ELF-1 (cell line): ENCODE measurements at regions not wholly inside any gene's neighbourhood (a gene's known extent, or its start where the extent isn't known, plus 50 kb on each side); places are given as distances from the start of the nearest gene placed in this dataset.

Source experiments
- DNase-seq: peaks from one replicate; pipeline ENCODE4 v3.0.0-alpha.2; 2016; ENCODE audit warnings: low read depth, low spot score

DNA sequence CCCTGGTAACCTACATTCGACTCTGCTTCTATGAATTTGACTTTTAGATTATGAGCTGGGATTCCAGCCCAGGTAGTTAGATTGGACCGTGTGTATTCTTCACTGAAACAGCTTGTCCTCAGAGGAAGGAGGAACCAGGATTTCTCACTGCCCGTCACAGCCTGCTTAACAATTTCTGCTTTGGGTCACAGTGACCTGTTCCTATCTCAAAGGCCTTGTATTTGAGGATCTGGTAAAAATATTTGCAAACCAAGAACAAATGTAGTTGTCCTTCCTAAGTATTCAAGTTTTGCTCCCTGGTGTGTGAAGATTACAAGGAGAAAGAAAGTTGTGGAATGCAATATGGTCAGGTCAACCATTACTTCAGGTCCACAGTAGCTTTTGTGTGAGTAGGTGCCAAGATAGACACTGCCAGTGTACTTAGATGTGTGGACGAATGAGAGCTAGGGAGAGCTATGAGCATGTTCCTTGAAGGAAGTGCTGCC, 55.1 kb downstream of the KIF4B start:
- DNase-seq: no peak

DNA sequence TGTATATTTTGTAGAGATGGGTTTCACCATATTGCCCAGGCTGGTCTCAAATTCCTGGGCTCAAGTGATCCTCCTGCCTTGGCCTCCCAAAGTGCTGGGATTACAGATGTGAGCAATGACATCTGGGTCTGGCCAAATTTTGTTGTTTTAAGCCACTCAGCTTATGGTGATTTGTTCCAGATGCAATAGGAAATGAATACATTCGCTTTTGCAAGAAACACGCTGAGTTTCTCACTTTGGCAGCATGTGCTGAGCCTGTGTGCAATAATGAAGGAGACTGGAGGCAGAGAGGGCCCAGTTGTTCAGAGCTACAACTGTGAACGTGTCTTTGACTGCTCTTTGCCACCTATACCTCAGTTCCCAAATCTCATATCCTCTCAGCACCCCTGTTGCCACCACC, 56.4 kb downstream of the KIF4B start:
- DNase-seq: no peak

GRCh38 chr5:155070781-155071180, 57.2 kb downstream of the KIF4B start:
- DNase-seq: no peak

DNA sequence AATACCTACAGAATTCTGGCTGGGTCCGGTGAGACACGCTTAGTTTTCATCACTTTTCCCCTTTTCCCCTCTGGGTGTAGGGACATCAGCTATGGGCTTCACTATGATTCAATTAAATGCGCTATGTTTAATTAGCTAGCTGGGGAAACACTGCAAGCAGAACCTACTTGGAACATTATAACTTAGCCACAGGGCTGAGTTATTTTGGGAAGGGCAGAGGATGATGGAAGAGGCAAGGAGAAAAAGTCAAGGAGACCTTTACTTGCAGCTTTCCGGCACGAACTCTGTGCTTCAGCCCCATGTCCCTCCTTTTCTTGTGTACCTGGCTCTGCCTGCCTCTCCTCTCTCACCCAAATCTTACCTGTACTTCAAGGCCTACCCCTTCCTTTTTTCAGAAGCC, 62.8 kb downstream of the KIF4B start:
- DNase-seq: no peak

GRCh38 chr5:155079698-155080097, 66.1 kb downstream of the KIF4B start:
- DNase-seq: no peak

- DNase-seq: peak; percentile 7
These were observed 67.2 kb downstream of the KIF4B start for GRCh38 chr5:155080721-155081120.

- peak; percentile 40 for DNase-seq
These were observed 68.1 kb downstream of the KIF4B start for GRCh38 chr5:155081618-155082017.

DNA sequence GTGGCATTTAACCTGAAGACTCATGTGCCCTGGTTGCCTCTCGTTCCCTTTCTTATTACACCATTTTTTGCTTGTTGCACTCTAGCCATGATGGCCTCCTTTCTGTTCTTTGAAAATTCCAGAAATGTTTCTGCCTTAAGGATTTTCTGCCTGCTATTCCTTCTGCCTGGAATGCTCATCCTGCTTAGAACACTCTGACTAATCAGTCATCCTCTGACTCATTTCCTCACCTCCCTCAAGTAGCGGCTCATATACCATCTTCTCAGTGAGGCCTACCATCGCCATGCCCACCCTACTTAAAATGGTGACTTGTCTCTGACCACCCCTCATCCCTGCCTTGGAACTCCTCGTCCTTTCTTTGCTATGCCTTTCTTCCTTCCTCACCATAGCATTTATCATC, 68.8 kb downstream of the KIF4B start:
- DNase-seq: peak; percentile 12

GRCh38 chr5:155085282-155085989, 71.9 kb downstream of the KIF4B start:
- peak; percentile 40 for DNase-seq

- peak; percentile 59 for DNase-seq
These were observed 73.5 kb downstream of the KIF4B start for GRCh38 chr5:155087036-155087435.

GRCh38 chr5:155088811-155089210, 75.3 kb downstream of the KIF4B start:
- DNase-seq: no peak

DNA sequence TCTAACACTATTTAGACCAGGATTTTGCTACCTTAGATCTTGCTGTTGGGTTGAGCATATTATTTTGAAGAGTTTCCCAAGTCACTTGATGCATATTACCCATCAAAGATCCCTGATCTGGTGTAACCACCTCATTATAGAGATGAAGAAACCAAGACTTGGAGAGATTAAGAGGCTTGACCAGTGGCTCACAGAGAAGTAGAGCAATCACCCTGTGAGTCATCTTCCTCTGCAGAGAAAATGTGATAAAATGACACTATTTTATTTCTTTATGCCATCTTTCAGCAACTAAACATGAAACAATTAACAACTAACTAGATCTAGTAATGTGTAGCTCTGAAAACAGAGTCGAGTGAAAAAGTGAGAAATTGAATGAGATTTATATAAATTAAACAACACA, 76.1 kb downstream of the KIF4B start:
- no peak for DNase-seq

- DNase-seq: no peak
These were observed 77.6 kb downstream of the KIF4B start for GRCh38 chr5:155091063-155091648.

- no peak for DNase-seq
These were observed 78.5 kb downstream of the KIF4B start for GRCh38 chr5:155091768-155092717.

DNA sequence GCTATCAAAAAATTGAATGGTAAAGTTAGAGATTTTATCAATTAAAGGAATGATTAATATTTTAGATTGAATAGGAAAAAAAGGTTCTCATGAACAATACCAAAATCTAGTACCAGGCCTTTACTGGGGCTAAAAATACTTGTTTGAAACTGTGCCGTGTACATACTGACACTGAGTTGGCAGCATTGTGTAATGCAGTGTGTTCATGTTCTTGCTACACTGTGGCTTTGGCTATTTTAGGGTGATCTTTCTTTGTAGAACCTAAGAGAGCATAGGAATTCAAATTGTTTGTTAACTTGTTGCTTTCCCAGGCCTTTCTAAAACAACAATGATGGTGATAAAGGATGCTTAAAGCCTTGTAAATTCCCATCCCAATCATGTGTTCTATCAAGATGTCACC, 80.9 kb downstream of the KIF4B start:
- no peak for DNase-seq

- DNase-seq: no peak
These were observed 84.4 kb downstream of the KIF4B start for GRCh38 chr5:155097995-155098394.

DNA sequence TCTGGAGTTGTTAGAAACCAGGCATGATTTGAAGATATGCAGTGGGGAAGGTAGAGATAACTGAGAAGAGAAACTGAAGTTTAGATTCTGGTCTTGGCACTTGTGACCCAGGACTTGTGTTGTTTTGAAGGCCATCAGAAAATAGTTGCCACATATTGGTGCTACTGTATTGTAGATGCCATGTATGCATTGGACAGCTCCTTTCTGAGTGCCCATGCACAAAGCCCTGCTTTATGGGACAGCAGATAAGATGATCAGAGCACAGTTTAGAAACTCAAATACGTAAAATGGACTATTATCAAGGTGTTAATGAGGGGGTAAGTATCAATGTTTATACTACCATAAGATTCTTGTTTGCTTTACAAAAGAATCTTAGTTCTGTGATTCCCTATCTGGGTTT, 84.9 kb downstream of the KIF4B start:
- DNase-seq: no peak

DNA sequence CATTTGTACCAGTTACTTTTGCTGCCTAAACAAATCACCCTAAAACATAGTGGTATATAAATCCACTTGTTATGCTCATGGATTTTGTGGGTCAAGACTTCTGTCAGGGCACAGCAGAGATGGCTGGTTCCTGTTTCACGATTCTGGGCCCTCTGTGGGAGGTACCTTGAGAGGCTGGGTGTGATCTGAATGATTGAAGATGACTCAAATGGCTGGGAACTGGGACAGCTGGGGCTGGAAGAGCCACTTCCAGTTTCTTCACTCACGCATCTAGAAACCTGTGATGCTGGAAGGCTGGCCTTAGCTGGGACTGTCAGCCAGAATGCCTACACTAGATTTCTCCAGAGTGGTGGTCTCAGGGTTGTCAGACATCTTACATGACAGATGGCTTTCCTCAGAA, 88.1 kb downstream of the KIF4B start:
- DNase-seq: no peak

- DNase-seq: no peak
These were observed 89.6 kb downstream of the KIF4B start for GRCh38 chr5:155103146-155103545.

DNA sequence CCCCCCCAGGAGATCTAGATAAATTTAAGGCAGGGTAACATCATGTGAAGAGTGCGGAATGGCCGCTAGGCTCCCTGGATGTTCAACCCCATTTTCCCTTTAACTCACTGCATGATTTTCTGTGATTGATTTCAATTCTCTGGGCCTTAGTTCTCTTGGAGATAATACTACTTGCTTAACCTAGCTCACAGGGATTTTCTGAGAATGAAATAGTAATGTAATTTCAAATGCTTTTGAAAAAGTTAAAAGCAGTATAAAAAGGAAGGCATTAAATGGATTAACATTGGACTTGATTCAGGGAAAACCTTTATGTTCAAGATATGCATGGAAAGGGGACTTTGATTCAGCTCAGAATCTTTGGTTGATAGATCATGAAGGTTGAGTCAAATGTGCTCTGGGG, 90.9 kb downstream of the KIF4B start:
- DNase-seq: no peak

DNA sequence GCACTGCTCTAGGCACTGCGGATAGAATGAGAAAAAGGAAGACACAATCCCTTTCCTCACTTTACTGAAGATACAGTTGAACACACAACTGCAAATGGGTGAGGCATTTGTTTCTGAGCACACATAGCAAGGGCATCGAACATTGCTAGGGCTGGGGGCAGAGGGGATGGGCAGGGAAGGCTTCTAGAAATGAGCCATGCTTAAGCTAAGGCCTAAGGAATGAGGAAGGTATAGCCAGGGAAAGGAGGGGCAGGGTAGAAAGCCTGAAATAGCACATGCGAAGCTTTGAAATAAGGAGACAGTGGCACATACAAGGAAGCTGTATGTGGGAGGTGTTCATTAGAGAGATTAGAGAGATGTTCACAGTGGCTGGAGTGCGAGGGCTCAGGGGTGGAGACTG, 92.7 kb downstream of the KIF4B start:
- DNase-seq: no peak

DNA sequence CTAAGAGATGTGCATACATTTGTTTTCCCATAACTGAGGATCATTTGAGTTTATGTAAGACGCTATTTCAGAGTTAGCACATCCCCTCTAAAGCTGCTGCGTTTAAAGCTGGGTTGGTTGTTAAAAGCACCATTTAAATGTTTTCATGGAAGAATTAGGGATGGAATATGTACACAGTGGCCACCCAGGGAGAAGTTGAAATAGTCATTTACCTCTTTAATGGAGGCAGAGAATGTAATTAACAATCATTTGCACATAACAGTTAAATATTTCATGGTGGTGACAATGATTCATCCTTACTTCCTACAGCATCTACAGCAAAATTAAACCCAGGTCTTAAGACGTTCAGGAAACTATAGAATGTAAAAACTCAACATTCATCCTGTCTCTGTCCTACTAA, 100.3 kb downstream of the KIF4B start:
- no peak for DNase-seq
